Immature natural killer cell (primary cell): ENCODE measurements at regions not wholly inside any gene's neighbourhood (a gene's known extent, or its start where the extent isn't known, plus 50 kb on each side); places are given as distances from the start of the nearest gene placed in this dataset.
A peak's percentile ranks its signal among the peaks of the same experiment; 100 is the strongest.

Experiments used
- DNase-seq, 3 donors: peaks; one replicate each; pipeline ENCODE4 v3.0.0; 2022; ENCODE audit warnings: mixed read lengths in 1 of 3
- H3K27ac Mint-ChIP-seq, 6 donors: one replicate each; pipeline ENCODE4 v1.8.0; 2020; ENCODE audit warnings: mixed read lengths in 6 of 6, mild to moderate bottlenecking in 5 of 6, inconsistent platforms in 4 of 6, moderate library complexity in 3 of 6
- H3K27me3 Mint-ChIP-seq, 3 donors: one replicate each; pipeline ENCODE4 v1.8.0; 2020 to 2021; ENCODE audit warnings: low read depth in 3 of 3, mild to moderate bottlenecking in 3 of 3, mixed read lengths in 3 of 3, moderate library complexity in 3 of 3, inconsistent platforms in 1 of 3
- H3K36me3 Mint-ChIP-seq, 3 donors: one replicate each; pipeline ENCODE4 v1.8.0; 2020; ENCODE audit warnings: mixed read lengths in 3 of 3, inconsistent platforms in 2 of 3, mild to moderate bottlenecking in 2 of 3
- H3K4me1 Mint-ChIP-seq, 2 donors: one replicate each; pipeline ENCODE4 v1.8.0; 2020; ENCODE audit warnings: inconsistent platforms in 2 of 2, mild to moderate bottlenecking in 2 of 2, mixed read lengths in 2 of 2, moderate library complexity in 1 of 2
- H3K4me3 Mint-ChIP-seq, 5 donors: one replicate each; pipeline ENCODE4 v1.8.0; 2020; ENCODE audit warnings: mild to moderate bottlenecking in 5 of 5, mixed read lengths in 5 of 5, inconsistent platforms in 3 of 5, moderate library complexity in 3 of 5
- H3K9me3 Mint-ChIP-seq, 6 donors: one replicate each; pipeline ENCODE4 v1.8.0; 2020; ENCODE audit warnings: mild to moderate bottlenecking in 6 of 6, mixed read lengths in 6 of 6, inconsistent platforms in 4 of 6, moderate library complexity in 3 of 6

DNA sequence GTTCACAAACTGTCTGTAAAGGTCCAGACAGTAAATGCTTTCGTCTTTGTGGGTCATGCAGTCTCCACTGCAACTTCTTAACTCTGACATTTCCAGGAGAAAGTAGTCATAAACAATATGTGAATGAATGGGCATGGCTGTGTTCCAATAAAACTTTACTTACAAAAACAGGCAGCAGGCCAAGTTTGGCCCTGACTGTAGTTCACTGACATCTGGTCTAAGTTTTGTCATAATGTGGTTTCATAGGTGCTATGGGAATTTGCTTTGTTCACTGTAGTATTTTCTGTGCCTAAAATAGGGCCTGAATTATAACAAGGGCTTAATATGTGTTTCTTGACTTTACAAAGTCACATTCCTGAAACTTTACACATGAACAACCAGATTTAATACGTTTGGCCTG, 186.0 kb upstream of the KBTBD8 start:
- no peaks in the 10 kb centered on the region for H3K36me3 Mint-ChIP-seq
- no peak overlapping the region for H3K27ac Mint-ChIP-seq
- no peak for DNase-seq
- peaks cover 0 to 2% (median 0%) of the 10 kb centered on the region in 3 donors for H3K27me3 Mint-ChIP-seq
- H3K9me3 Mint-ChIP-seq = no peaks in the 10 kb centered on the region
- no peak overlapping the region for H3K4me3 Mint-ChIP-seq
- H3K4me1 Mint-ChIP-seq = no peaks in the 10 kb centered on the region

DNA sequence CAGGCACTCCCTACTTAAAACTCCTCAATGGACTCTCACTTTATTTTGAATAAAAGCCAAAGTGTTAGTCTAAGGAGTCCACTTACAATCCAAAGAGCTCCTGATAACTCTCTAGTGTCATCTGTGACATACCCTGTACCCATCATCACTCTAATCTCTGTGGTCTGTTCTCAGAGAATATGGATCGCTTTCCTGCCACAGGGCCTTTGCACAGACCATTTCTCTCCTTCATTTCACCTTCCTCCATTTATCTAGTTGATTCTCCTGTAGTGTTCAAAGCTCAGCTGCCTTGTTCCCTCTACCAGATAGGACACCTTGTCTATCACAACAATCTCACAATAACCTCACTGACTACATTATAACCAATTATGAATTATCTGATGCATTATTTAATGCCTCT, 185.4 kb upstream of the KBTBD8 start:
- H3K4me1 Mint-ChIP-seq = no peaks in the 10 kb centered on the region
- H3K27me3 Mint-ChIP-seq = peaks cover 0 to 2% (median 0%) of the 10 kb centered on the region in 3 donors
- no peak overlapping the region for H3K27ac Mint-ChIP-seq
- H3K4me3 Mint-ChIP-seq = no peak overlapping the region
- no peaks in the 10 kb centered on the region for H3K36me3 Mint-ChIP-seq
- no peaks in the 10 kb centered on the region for H3K9me3 Mint-ChIP-seq
- DNase-seq = no peak

- H3K27me3 Mint-ChIP-seq = peaks cover 0 to 1% (median 0%) of the 10 kb centered on the region in 3 donors
- no peak overlapping the region for H3K27ac Mint-ChIP-seq
- H3K9me3 Mint-ChIP-seq = no peaks in the 10 kb centered on the region
- H3K4me1 Mint-ChIP-seq = no peaks in the 10 kb centered on the region
- H3K36me3 Mint-ChIP-seq = no peaks in the 10 kb centered on the region
- peak; percentile 44 to 63 (median 50) for DNase-seq
- no peak overlapping the region for H3K4me3 Mint-ChIP-seq
These were observed 181.9 kb upstream of the KBTBD8 start for GRCh38 chr3:66816090-66816761.

DNA sequence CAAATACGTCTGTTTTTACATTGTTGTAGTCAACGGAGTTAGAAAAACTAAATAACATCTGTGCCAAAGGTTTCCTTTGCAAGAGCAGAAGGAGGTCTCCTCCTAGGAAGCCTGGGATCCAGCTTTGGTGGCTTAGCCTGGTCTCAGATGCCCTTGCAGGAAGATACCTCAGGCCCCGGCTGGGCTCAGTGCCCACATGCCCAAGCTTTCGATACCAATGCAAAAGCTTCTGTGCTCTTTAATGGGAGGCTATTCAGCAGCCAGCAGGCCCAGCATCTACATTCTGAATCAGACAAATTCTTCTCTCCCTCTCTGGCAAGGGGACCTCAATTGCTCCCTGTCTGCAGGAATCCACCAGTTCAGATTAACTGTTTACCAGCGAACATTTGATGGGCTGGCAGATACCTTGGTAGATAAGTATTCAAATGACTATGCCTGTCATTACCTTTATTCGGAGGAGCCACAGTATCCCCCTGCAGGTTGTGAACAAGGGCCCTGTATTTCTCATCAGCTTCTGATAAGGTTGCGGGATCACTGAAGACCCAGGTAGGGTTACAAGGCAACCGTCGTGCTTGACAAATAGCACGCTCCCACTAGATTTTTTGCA, 180.1 kb upstream of the KBTBD8 start:
- Mint-ChIP-seq H3K27ac (no peak overlapping the region), H3K27me3 (peaks cover 0 to 1% (median 0%) of the 10 kb centered on the region in 3 donors), H3K9me3 (no peaks in the 10 kb centered on the region), H3K4me3 (no peak overlapping the region), H3K4me1 (no peaks in the 10 kb centered on the region), H3K36me3 (no peaks in the 10 kb centered on the region)
- DNase-seq = no peak

DNA sequence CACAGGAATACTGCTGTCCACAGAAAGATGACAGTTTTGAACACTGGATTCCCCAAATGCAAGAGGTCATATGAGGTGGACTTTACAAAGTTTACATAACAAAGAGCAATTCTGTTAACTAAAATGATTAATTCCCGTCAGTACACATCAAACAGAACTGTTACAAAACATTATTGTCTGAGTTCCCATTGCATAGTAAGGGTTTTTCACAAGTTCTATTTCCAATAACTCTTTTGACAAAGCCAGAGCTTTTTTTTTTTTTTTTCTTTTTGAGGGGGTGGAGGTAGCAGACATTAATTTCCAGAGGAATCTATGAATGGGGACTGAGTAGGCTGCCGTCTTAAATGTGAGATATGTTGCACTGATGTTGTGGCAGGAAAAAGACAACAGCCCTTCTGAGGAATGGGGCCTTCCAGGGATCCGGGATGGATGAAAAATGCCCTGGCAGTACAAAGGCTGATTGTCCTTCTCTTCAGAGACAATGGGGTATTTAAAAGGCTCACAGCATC, 178.1 kb upstream of the KBTBD8 start:
- H3K36me3 Mint-ChIP-seq = no peaks in the 10 kb centered on the region

DNA sequence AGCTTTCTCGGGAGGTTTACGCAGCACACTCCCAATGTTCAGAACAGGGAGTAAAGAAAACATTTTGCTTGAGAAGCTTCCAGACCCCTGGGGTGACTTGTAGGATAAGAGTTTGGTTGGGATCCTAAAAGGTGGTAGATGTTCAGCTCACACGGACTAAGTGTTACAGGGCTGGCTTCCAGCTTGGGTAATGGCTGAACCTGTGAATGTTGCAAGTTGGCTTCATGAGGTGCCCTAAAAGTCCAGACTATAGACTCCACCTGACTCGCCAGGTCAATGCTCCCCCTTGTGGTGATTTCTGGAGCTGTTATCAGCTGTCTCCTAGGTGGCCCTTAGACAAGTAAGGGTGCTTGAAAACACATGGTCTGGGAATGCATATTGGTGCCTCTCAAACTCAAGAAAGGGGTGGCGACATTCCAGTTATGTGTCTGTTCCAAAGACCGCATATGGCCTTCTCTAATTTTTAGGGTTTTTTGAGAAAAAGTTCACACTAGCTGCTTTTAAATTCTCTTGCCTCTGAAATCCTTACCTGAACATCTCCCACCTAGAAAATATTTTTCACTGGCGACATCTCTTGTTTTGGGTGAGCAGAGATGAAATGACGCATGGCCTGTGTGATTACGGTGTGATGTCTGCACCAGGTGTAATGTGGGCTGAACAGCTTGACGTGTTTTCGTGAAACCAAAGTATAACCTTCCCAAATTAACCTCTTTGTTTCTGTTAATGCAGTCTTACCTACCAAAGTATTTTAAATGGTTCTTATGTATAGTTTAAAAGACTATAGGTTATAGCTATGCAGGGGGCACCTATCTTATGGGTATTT, 175.7 kb upstream of the KBTBD8 start:
- Mint-ChIP-seq H3K27me3 (peaks cover 0 to 5% (median 1%) of the 10 kb centered on the region in 3 donors), H3K27ac (no peak overlapping the region), H3K9me3 (no peaks in the 10 kb centered on the region), H3K4me1 (no peaks in the 10 kb centered on the region), H3K36me3 (no peaks in the 10 kb centered on the region), H3K4me3 (no peak overlapping the region)
- peak; percentile 32 to 53 (median 41) for DNase-seq

More for the DNA sequence above, 178.1 kb upstream of the KBTBD8 start:
- Mint-ChIP-seq H3K9me3 (no peaks in the 10 kb centered on the region), H3K4me3 (no peak overlapping the region), H3K27ac (no peak overlapping the region), H3K4me1 (no peaks in the 10 kb centered on the region), H3K27me3 (peaks cover 0 to 1% (median 0%) of the 10 kb centered on the region in 3 donors)
- no peak for DNase-seq

- Mint-ChIP-seq H3K27ac (no peak overlapping the region), H3K4me1 (no peaks in the 10 kb centered on the region), H3K27me3 (peaks cover 2 to 5% (median 3%) of the 10 kb centered on the region in 3 donors), H3K4me3 (no peak overlapping the region), H3K36me3 (no peaks in the 10 kb centered on the region), H3K9me3 (no peaks in the 10 kb centered on the region)
- no peak for DNase-seq
These were observed 175.1 kb upstream of the KBTBD8 start for GRCh38 chr3:66823009-66823397.

GRCh38 chr3:66823532-66823931, 174.6 kb upstream of the KBTBD8 start:
- no peak for DNase-seq
- no peak overlapping the region for H3K27ac Mint-ChIP-seq
- no peak overlapping the region for H3K4me3 Mint-ChIP-seq
- no peaks in the 10 kb centered on the region for H3K4me1 Mint-ChIP-seq
- peaks cover 2 to 5% (median 3%) of the 10 kb centered on the region in 3 donors for H3K27me3 Mint-ChIP-seq
- no peaks in the 10 kb centered on the region for H3K36me3 Mint-ChIP-seq
- H3K9me3 Mint-ChIP-seq = no peaks in the 10 kb centered on the region

- H3K4me1 Mint-ChIP-seq = no peaks in the 10 kb centered on the region
- H3K9me3 Mint-ChIP-seq = no peaks in the 10 kb centered on the region
- H3K27me3 Mint-ChIP-seq = peaks cover 2 to 4% (median 3%) of the 10 kb centered on the region in 3 donors
- no peak for DNase-seq
- H3K27ac Mint-ChIP-seq = no peak overlapping the region
- no peaks in the 10 kb centered on the region for H3K36me3 Mint-ChIP-seq
- no peak overlapping the region for H3K4me3 Mint-ChIP-seq
These were observed 172.7 kb upstream of the KBTBD8 start for GRCh38 chr3:66825375-66825774.

GRCh38 chr3:66827726-66828125, 170.4 kb upstream of the KBTBD8 start:
- no peaks in the 10 kb centered on the region for H3K4me1 Mint-ChIP-seq

GRCh38 chr3:66828303-66828702, 169.8 kb upstream of the KBTBD8 start:
- no peak overlapping the region for H3K27ac Mint-ChIP-seq

More at GRCh38 chr3:66827726-66828125, 170.4 kb upstream of the KBTBD8 start:
- Mint-ChIP-seq H3K9me3 (no peaks in the 10 kb centered on the region), H3K36me3 (no peaks in the 10 kb centered on the region), H3K27ac (no peak overlapping the region), H3K4me3 (no peak overlapping the region), H3K27me3 (peaks cover 2 to 8% (median 4%) of the 10 kb centered on the region in 3 donors)
- DNase-seq = no peak

GRCh38 chr3:66830301-66830700, 167.8 kb upstream of the KBTBD8 start:
- Mint-ChIP-seq H3K27ac (no peak overlapping the region), H3K27me3 (peaks cover 2 to 10% (median 7%) of the 10 kb centered on the region in 3 donors), H3K4me1 (no peaks in the 10 kb centered on the region), H3K9me3 (no peaks in the 10 kb centered on the region), H3K4me3 (no peak overlapping the region), H3K36me3 (no peaks in the 10 kb centered on the region)
- no peak for DNase-seq

More at GRCh38 chr3:66828303-66828702, 169.8 kb upstream of the KBTBD8 start:
- Mint-ChIP-seq H3K4me3 (no peak overlapping the region), H3K36me3 (no peaks in the 10 kb centered on the region), H3K9me3 (no peaks in the 10 kb centered on the region), H3K27me3 (peaks cover 2 to 8% (median 6%) of the 10 kb centered on the region in 3 donors), H3K4me1 (no peaks in the 10 kb centered on the region)
- no peak for DNase-seq

DNA sequence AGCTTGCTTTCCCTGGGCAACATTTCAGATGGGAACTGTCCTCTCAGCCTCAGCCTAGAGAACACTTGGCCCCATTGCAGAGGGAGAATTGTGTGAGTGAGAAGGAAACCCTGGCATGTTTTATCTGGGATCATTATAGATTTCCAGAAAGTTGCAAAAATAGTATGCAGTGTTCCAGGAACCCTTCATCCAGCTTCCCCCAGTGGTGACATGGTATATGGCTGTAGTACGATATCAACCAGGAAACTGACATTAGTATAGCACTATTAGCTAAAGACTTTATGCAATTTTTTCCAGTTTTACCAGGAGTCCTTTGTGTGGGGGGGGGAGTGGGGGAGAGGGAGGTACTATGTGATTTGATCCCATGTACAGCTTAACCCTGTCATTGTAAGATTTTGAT, 166.2 kb upstream of the KBTBD8 start:
- DNase-seq = no peak
- peaks cover 2 to 10% (median 4%) of the 10 kb centered on the region in 3 donors for H3K27me3 Mint-ChIP-seq
- H3K36me3 Mint-ChIP-seq = no peaks in the 10 kb centered on the region
- H3K4me1 Mint-ChIP-seq = no peaks in the 10 kb centered on the region
- no peaks in the 10 kb centered on the region for H3K9me3 Mint-ChIP-seq
- no peak overlapping the region for H3K4me3 Mint-ChIP-seq
- H3K27ac Mint-ChIP-seq = no peak overlapping the region
